ENCODE measurements at regions not wholly inside any gene's neighbourhood (a gene's known extent, or its start where the extent isn't known, plus 50 kb on each side); places are given as distances from the start of the nearest gene placed in this dataset.

GRCh38 chr5:135269199-135269598 lies 129.8 kb downstream of the MACROH2A1 start:
- H3K27me3 ChIP-seq = no peaks in the 10 kb centered on the region
- DNase-seq = no peak
- no peaks in the 10 kb centered on the region for H3K36me3 ChIP-seq
- H3K4me1 ChIP-seq = no peaks in the 10 kb centered on the region; the same call in 1 of the 2 replicates
- no peaks in the 10 kb centered on the region for H3K9me3 ChIP-seq
- H3K4me3 ChIP-seq (ENCODE audit: low read depth, low read length) = no peak overlapping the region
- TF ChIP-seq, protein P1, sequence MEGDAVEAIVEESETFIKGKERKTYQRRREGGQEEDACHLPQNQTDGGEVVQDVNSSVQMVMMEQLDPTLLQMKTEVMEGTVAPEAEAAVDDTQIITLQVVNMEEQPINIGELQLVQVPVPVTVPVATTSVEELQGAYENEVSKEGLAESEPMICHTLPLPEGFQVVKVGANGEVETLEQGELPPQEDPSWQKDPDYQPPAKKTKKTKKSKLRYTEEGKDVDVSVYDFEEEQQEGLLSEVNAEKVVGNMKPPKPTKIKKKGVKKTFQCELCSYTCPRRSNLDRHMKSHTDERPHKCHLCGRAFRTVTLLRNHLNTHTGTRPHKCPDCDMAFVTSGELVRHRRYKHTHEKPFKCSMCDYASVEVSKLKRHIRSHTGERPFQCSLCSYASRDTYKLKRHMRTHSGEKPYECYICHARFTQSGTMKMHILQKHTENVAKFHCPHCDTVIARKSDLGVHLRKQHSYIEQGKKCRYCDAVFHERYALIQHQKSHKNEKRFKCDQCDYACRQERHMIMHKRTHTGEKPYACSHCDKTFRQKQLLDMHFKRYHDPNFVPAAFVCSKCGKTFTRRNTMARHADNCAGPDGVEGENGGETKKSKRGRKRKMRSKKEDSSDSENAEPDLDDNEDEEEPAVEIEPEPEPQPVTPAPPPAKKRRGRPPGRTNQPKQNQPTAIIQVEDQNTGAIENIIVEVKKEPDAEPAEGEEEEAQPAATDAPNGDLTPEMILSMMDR (IDR thresholded peaks at IDR 0.05; ENCODE audit: low read depth, low read length) = no peak

- no peak overlapping the region for H3K4me3 ChIP-seq (ENCODE audit: low read depth, low read length)
- no peaks in the 10 kb centered on the region for H3K27me3 ChIP-seq
- no peaks in the 10 kb centered on the region for H3K9me3 ChIP-seq
- TF ChIP-seq, protein P1 (IDR thresholded peaks at IDR 0.05; ENCODE audit: low read depth, low read length) = no peak
- no peaks in the 10 kb centered on the region; the same call in 1 of the 2 replicates for H3K4me1 ChIP-seq
- H3K36me3 ChIP-seq = no peaks in the 10 kb centered on the region
- no peak for DNase-seq
Observed at GRCh38 chr5:135266975-135267374, 132.1 kb downstream of the MACROH2A1 start.

DNA sequence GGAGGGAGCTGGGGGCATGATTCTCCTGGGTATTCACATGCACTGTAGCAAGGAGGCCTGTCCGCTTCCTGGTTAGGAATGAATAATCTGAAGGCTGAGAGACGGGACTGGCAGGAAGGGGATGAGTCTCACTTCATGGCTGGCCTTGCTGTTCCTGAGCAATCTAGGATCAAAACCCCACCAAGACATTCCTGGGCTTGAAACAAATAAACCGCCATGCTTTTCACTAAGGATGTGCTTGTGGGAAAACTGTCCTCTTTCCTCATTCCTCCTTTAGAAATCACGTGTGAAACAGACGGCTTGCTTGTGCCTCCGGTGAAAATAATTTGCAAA lies 132.8 kb downstream of the MACROH2A1 start:
- no peaks in the 10 kb centered on the region for H3K36me3 ChIP-seq
- no peaks in the 10 kb centered on the region for H3K9me3 ChIP-seq
- TF ChIP-seq, protein P1 (IDR thresholded peaks at IDR 0.05; ENCODE audit: low read depth, low read length) = no peak
- no peaks in the 10 kb centered on the region for H3K27me3 ChIP-seq
- DNase-seq = no peak
- no peak overlapping the region for H3K4me3 ChIP-seq (ENCODE audit: low read depth, low read length)
- no peaks in the 10 kb centered on the region; the same call in 1 of the 2 replicates for H3K4me1 ChIP-seq

DNA sequence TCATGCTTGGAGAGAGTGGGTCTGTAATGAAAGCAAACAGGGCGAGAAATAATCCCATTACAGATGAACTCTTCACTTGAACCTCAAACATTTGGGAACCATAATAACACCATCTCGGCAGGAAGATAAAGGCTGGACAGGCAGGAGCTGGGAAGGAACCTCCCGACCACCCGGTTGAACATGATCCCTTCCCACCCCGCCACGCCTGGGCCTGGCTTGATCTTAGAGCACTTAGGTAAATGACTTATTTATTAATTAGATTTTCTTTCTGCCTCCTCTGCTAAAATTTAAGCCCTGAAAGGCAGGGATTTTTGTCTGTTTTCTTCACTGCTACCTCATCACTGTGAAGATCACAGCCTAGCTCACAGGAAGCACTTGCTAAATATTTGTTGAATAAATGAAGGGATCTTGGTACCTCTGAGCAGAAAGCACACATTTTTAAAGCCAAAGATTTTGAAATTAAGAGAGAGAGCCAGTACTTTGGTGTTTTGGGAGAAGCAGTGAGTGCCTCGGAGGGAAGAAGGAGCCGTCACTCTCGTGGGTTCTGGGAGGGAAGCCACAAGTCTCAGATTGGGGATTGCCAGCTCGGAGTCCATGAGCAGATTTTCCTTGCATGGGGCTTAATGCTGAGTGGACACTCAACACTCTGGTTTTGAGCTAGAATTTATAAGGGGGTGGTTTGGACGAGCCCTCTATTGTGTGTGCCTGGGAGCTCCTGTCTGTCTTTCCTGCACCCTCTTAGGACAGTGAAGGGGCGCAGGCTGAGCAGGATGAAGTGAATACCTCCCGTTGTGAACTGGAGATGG lies 133.3 kb downstream of the MACROH2A1 start:
- TF ChIP-seq, protein P1 (IDR thresholded peaks at IDR 0.05; ENCODE audit: low read depth, low read length) = no peak
- DNase-seq = no peak
- H3K4me3 ChIP-seq (ENCODE audit: low read depth, low read length) = no peak overlapping the region

GRCh38 chr5:135264451-135265440 lies 134.3 kb downstream of the MACROH2A1 start:
- Histone ChIP-seq H3K36me3 (no peaks in the 10 kb centered on the region), H3K4me3 (ENCODE audit: low read depth, low read length) (no peak overlapping the region), H3K4me1 (no peaks in the 10 kb centered on the region; the same call in 1 of the 2 replicates), H3K27me3 (no peaks in the 10 kb centered on the region), H3K9me3 (no peaks in the 10 kb centered on the region)
- TF ChIP-seq, protein P1 (IDR thresholded peaks at IDR 0.05; ENCODE audit: low read depth, low read length) = no peak
- no peak for DNase-seq

More for the DNA sequence above, 133.3 kb downstream of the MACROH2A1 start:
- H3K9me3 ChIP-seq = no peaks in the 10 kb centered on the region
- no peaks in the 10 kb centered on the region for H3K36me3 ChIP-seq
- H3K27me3 ChIP-seq = no peaks in the 10 kb centered on the region
- H3K4me1 ChIP-seq = no peaks in the 10 kb centered on the region; the same call in 1 of the 2 replicates
